SK-N-SH treated with all-trans-retinoic acid at 6 μM for 48 hours (cell line): ENCODE measurements at regions not wholly inside any gene's neighbourhood (a gene's known extent, or its start where the extent isn't known, plus 50 kb on each side); places are given as distances from the start of the nearest gene placed in this dataset.

ENCODE experiments used
- ATAC-seq: fragments of 200-7000 bp; cut with Tn5 transposase; 3 replicates; pipeline ENCODE4 v1.9.1; 2020; ENCODE audit warnings: mild to moderate bottlenecking, moderate library complexity
- ARNTL ChIP-seq: fragments of 450-650 bp; formaldehyde crosslinking; IDR thresholded peaks from 2 replicates; pipeline ENCODE4 v1.5.0; 2020; ENCODE audit warnings: low read depth, mild to moderate bottlenecking, moderate library complexity, borderline replicate concordance
- BACH2 ChIP-seq: fragments of 250-450 bp; sonication (Bioruptor Pico); IDR thresholded peaks from 2 replicates; pipeline ENCODE4 v1.9.0; 2021; ENCODE audit warnings: mild to moderate bottlenecking, borderline replicate concordance
- CREB5 ChIP-seq: fragments of 250-450 bp; sonication (Bioruptor Pico); IDR thresholded peaks from 2 replicates; pipeline ENCODE4 v1.5.1; 2020; ENCODE audit warnings: low read depth, mild to moderate bottlenecking, moderate library complexity
- CSDC2 ChIP-seq: fragments of 250-450 bp; sonication (Bioruptor Pico); IDR thresholded peaks from 2 replicates; pipeline ENCODE4 v1.5.0; 2020; ENCODE audit warnings: mild to moderate bottlenecking, moderate library complexity
- CSRNP3 ChIP-seq: fragments of 250-450 bp; sonication (Bioruptor Pico); IDR thresholded peaks from 2 replicates; pipeline ENCODE4 v1.5.1; 2021; ENCODE audit warnings: mild to moderate bottlenecking, moderate library complexity
- ESRRG ChIP-seq: fragments of 250-450 bp; sonication (Bioruptor Pico); IDR thresholded peaks from 2 replicates; pipeline ENCODE4 v1.6.1; 2021; ENCODE audit warnings: mild to moderate bottlenecking
- GLIS3 ChIP-seq: fragments of 250-450 bp; sonication (Bioruptor Pico); IDR thresholded peaks from 2 replicates; pipeline ENCODE4 v1.5.0; 2020; ENCODE audit warnings: mild to moderate bottlenecking, moderate library complexity
- ISL1 ChIP-seq: fragments of 250-450 bp; sonication (Bioruptor Pico); IDR thresholded peaks from 2 replicates; pipeline ENCODE4 v2.1.2; 2022; ENCODE audit warnings: mild to moderate bottlenecking, moderate library complexity
- OSR1 ChIP-seq: fragments of 250-450 bp; sonication (Bioruptor Pico); IDR thresholded peaks from 2 replicates; pipeline ENCODE4 v1.8.0; 2022; ENCODE audit warnings: moderate library complexity, mild to moderate bottlenecking, inconsistent platforms
- PATZ1 ChIP-seq: fragments of 250-450 bp; sonication (Bioruptor Pico); IDR thresholded peaks from 2 replicates; pipeline ENCODE4 v1.8.0; 2020; ENCODE audit warnings: mild to moderate bottlenecking, moderate library complexity, borderline replicate concordance
- POU6F1 ChIP-seq: fragments of 250-450 bp; sonication (Bioruptor Pico); IDR thresholded peaks from 2 replicates; pipeline ENCODE4 v1.8.0; 2021; ENCODE audit warnings: low read depth, mild to moderate bottlenecking, moderate library complexity, borderline replicate concordance
- PPARA ChIP-seq: fragments of 250-450 bp; sonication (Bioruptor Pico); IDR thresholded peaks from 2 replicates; pipeline ENCODE4 v1.5.0; 2020; ENCODE audit warnings: mild to moderate bottlenecking, borderline replicate concordance
- RARB ChIP-seq: fragments of 250-450 bp; sonication (Bioruptor Pico); IDR thresholded peaks from 2 replicates; pipeline ENCODE4 v1.8.0; 2021; ENCODE audit warnings: mild to moderate bottlenecking, moderate library complexity
- SNAI2 ChIP-seq: fragments of 250-450 bp; sonication (Bioruptor Pico); IDR thresholded peaks from 2 replicates; pipeline ENCODE4 v1.5.0; 2020; ENCODE audit warnings: mild to moderate bottlenecking, moderate library complexity
- TCF4 ChIP-seq: fragments of 250-450 bp; sonication (Bioruptor Pico); IDR thresholded peaks from 2 replicates; pipeline ENCODE4 v1.8.0; 2021; ENCODE audit warnings: mild to moderate bottlenecking, moderate library complexity, borderline replicate concordance
- TOX ChIP-seq: fragments of 250-450 bp; sonication (Bioruptor Pico); IDR thresholded peaks from 2 replicates; pipeline ENCODE4 v1.8.0; 2021; ENCODE audit warnings: mild to moderate bottlenecking, moderate library complexity, borderline replicate concordance
- TSHZ2 ChIP-seq: fragments of 250-450 bp; sonication (Bioruptor Pico); IDR thresholded peaks from 2 replicates; pipeline ENCODE4 v1.5.0; 2020; ENCODE audit warnings: mild to moderate bottlenecking, moderate library complexity
- ZC3H10 ChIP-seq: fragments of 250-450 bp; sonication (Bioruptor Pico); IDR thresholded peaks from 2 replicates; pipeline ENCODE4 v1.5.1; 2021; ENCODE audit warnings: mild to moderate bottlenecking, moderate library complexity
- ZFP3 ChIP-seq: fragments of 250-450 bp; sonication (Bioruptor Pico); IDR thresholded peaks from 2 replicates; pipeline ENCODE4 v1.5.0; 2020; ENCODE audit warnings: mild to moderate bottlenecking, moderate library complexity
- ZFP30 ChIP-seq: fragments of 450-650 bp; formaldehyde crosslinking; IDR thresholded peaks from 2 replicates; pipeline ENCODE4 v1.5.0; 2022; ENCODE audit warnings: mild to moderate bottlenecking, moderate library complexity
- ZNF565 ChIP-seq: fragments of 450-650 bp; formaldehyde crosslinking; conservative IDR thresholded peaks from 2 replicates; pipeline ENCODE4 v1.5.0; 2020; ENCODE audit warnings: low read depth, mild to moderate bottlenecking, moderate library complexity
- ZNF70 ChIP-seq: fragments of 450-650 bp; formaldehyde crosslinking; IDR thresholded peaks from 2 replicates; pipeline ENCODE4 v1.5.0; 2020; ENCODE audit warnings: mild to moderate bottlenecking, moderate library complexity
- ZNF8 ChIP-seq: fragments of 450-650 bp; formaldehyde crosslinking; IDR thresholded peaks from 2 replicates; pipeline ENCODE4 v1.5.0; 2020; ENCODE audit warnings: mild to moderate bottlenecking, moderate library complexity

- peak; percentile 94 for ATAC-seq
- TF ChIP-seq RARB (CRISPR knock-in tag) (no peak), ISL1 (CRISPR knock-in tag) (peak; percentile 54; the same call in 1 of the 2 replicates)
Observed at GRCh38 chr14:80388980-80389711, 177.8 kb upstream of the DIO2 start.

GRCh38 chr14:80387563-80387981, 176.3 kb upstream of the DIO2 start:
- ATAC-seq = no peak
- TF ChIP-seq CSRNP3 (no peak), TSHZ2 (no peak), SNAI2 (no peak), CREB5 (CRISPR knock-in tag) (no peak), OSR1 (CRISPR knock-in tag) (no peak), ISL1 (CRISPR knock-in tag) (no peak), ZNF8 (no peak), ARNTL (CRISPR knock-in tag) (no peak), ZC3H10 (CRISPR knock-in tag) (no peak), TCF4 (no peak)

GRCh38 chr14:80385336-80385735, 174.0 kb upstream of the DIO2 start:
- ATAC-seq = no peak
- TF ChIP-seq TOX (CRISPR knock-in tag) (no peak), CSRNP3 (no peak), RARB (CRISPR knock-in tag) (no peak), ISL1 (CRISPR knock-in tag) (no peak), PPARA (no peak), OSR1 (CRISPR knock-in tag) (no peak), SNAI2 (no peak), TCF4 (no peak), ZNF565 (CRISPR knock-in tag) (no peak), PATZ1 (no peak), GLIS3 (no peak)

- ATAC-seq = no peak
- TF ChIP-seq CSDC2 (CRISPR knock-in tag) (no peak), POU6F1 (CRISPR knock-in tag) (no peak), ZFP30 (CRISPR knock-in tag) (no peak), ESRRG (CRISPR knock-in tag) (no peak), BACH2 (CRISPR knock-in tag) (no peak), OSR1 (CRISPR knock-in tag) (no peak), ZNF70 (CRISPR knock-in tag) (no peak), SNAI2 (no peak), TSHZ2 (no peak), PPARA (no peak), ZFP3 (CRISPR knock-in tag) (no peak)
Observed at GRCh38 chr14:80383223-80383622, 171.9 kb upstream of the DIO2 start.
